ENCODE measurements at regions not wholly inside any gene's neighbourhood (a gene's known extent, or its start where the extent isn't known, plus 50 kb on each side); places are given as distances from the start of the nearest gene placed in this dataset.

GRCh38 chr5:53423724-53424123 is 56.7 kb upstream of the FST start:
- no peak for DNase-seq

- DNase-seq = no peak
These were observed 55.5 kb upstream of the FST start for GRCh38 chr5:53424686-53425615.

GRCh38 chr5:53425687-53426511 is 54.5 kb upstream of the FST start:
- DNase-seq = peak; percentile 29

GRCh38 chr5:53426512-53426830 is 54.0 kb upstream of the FST start:
- no peak for DNase-seq

- DNase-seq = peak; percentile 10
These were observed 53.6 kb upstream of the FST start for GRCh38 chr5:53426878-53427277.

GRCh38 chr5:53427965-53428364 is 52.5 kb upstream of the FST start:
- DNase-seq = no peak

GRCh38 chr5:53429706-53430105 is 50.7 kb upstream of the FST start:
- DNase-seq = no peak

GRCh38 chr5:53430618-53431252 is 49.7 kb upstream of the FST start:
- DNase-seq = no peak

Measured in SHP77 treated with DMSO at 0.1 percent for 48 hours (cell line).